ENCODE measurements at regions not wholly inside any gene's neighbourhood (a gene's known extent, or its start where the extent isn't known, plus 50 kb on each side); places are given as distances from the start of the nearest gene placed in this dataset.
"Not testable (repeated sequence)": the region's sequence is repeated elsewhere in the genome, so short reads cannot be mapped to it uniquely, and the experiment has no call there.

- DNase-seq (ENCODE audit: low spot score) = no peak
Observed at GRCh38 chr21:31455506-31455905, 111.4 kb upstream of the TIAM1 start.

GRCh38 chr21:31450980-31451379 lies 106.9 kb upstream of the TIAM1 start:
- no peak for DNase-seq (ENCODE audit: low spot score)

- no peak for DNase-seq (ENCODE audit: low spot score)
Observed at GRCh38 chr21:31449921-31450535, 106.0 kb upstream of the TIAM1 start.

GRCh38 chr21:31448496-31448895 lies 104.4 kb upstream of the TIAM1 start:
- DNase-seq (ENCODE audit: low spot score) = no peak

- DNase-seq (ENCODE audit: low spot score) = no peak
Observed at GRCh38 chr21:31447505-31447904, 103.4 kb upstream of the TIAM1 start.

- no peak for DNase-seq (ENCODE audit: low spot score)
Observed at GRCh38 chr21:31446226-31446855, 102.3 kb upstream of the TIAM1 start.

- no peak for DNase-seq (ENCODE audit: low spot score)
Observed at GRCh38 chr21:31445137-31445536, 101.1 kb upstream of the TIAM1 start.

GRCh38 chr21:31443736-31444521 lies 99.9 kb upstream of the TIAM1 start:
- DNase-seq (ENCODE audit: low spot score) = no peak

GRCh38 chr21:31442339-31442738 lies 98.3 kb upstream of the TIAM1 start:
- DNase-seq (ENCODE audit: low spot score) = no peak

GRCh38 chr21:31429506-31429905 lies 85.4 kb upstream of the TIAM1 start:
- DNase-seq (ENCODE audit: low spot score) = no peak

- no peak for DNase-seq (ENCODE audit: low spot score)
Observed at GRCh38 chr21:31426235-31426797, 82.3 kb upstream of the TIAM1 start.

GRCh38 chr21:31425138-31425537 lies 81.1 kb upstream of the TIAM1 start:
- no peak for DNase-seq (ENCODE audit: low spot score)

- no peak for DNase-seq (ENCODE audit: low spot score)
Observed at GRCh38 chr21:31424058-31424457, 80.0 kb upstream of the TIAM1 start.

- no peak for DNase-seq (ENCODE audit: low spot score)
Observed at GRCh38 chr21:31420988-31421387, 76.9 kb upstream of the TIAM1 start.

- no peak for DNase-seq (ENCODE audit: low spot score)
Observed at GRCh38 chr21:31420354-31420753, 76.3 kb upstream of the TIAM1 start.

- DNase-seq (ENCODE audit: low spot score) = no peak
Observed at GRCh38 chr21:31418377-31419001, 74.4 kb upstream of the TIAM1 start.

- not testable (repeated sequence) for DNase-seq (ENCODE audit: low spot score)
Observed at GRCh38 chr21:31417214-31417613, 73.2 kb upstream of the TIAM1 start.

- DNase-seq (ENCODE audit: low spot score) = no peak
Observed at GRCh38 chr21:31416465-31416864, 72.4 kb upstream of the TIAM1 start.

- DNase-seq (ENCODE audit: low spot score) = no peak
Observed at GRCh38 chr21:31414263-31415000, 70.4 kb upstream of the TIAM1 start.

- no peak for DNase-seq (ENCODE audit: low spot score)
Observed at GRCh38 chr21:31413698-31414097, 69.6 kb upstream of the TIAM1 start.

GRCh38 chr21:31410499-31411131 lies 66.6 kb upstream of the TIAM1 start:
- no peak for DNase-seq (ENCODE audit: low spot score)

All from mucosa of gallbladder (tissue), 1 donor.